ENCODE measurements at regions not wholly inside any gene's neighbourhood (a gene's known extent, or its start where the extent isn't known, plus 50 kb on each side); places are given as distances from the start of the nearest gene placed in this dataset.
"Not testable (repeated sequence)": the region's sequence is repeated elsewhere in the genome, so short reads cannot be mapped to it uniquely, and the experiment has no call there.

DNA sequence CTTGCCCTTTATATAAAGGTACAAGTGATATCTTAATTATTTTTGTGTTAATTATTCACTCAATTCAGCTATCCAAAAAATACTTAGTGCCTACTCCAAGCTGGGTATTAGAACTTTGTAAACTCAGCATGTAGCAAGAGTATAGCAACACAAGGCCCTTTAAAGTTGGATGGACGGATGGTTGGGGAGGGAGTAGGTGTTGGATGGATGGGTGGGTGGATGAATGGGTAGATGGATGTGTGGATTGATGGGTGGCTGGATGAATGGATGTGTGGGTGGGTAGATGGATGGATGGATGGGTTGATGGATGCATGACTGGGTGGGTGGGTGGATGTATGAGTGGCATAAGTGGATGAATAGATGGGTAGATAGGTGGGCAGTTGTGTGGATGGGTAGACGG, 211.5 kb downstream of the BANP start:
- not testable (repeated sequence) for DNase-seq (ENCODE audit: low read depth in 2 of 2)

DNA sequence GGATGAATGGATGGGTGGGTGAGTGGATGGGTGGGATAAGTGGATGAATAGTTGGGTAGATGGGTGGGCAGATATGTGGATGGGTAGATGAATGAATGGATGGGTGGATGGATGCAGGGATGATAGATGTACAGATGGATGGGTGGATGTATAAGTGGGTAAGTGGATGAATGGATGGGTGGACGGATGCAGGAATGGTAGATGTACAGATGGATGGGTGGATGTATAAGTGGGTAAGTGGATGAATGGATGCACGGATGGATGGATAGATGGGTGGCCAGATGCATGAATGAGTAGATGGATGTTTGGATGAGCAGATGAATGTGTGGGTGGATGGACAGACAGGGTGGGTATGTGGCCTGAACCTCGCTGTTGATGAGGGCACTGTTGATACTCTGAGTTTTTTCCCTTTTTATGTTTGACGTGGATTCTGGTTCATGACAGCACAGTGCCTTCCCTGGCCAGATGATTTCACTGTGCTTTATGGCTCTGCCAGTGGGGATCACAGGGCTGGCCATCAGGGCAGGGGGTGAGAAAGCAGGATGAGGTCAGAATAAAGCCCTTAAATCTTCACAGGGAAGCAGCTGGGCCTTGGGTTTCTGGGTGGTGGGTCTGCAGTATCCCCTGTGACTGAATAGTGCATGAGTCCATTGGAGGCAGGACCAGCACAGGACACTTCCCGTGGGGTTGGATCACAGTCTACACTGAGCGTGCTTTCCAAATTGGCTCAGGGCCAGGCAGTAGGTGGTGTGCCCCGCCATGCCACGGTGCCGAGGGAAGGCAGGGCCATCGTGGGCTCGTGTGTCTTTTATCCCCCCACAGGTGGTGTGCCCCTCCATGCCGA, 213.2 kb downstream of the BANP start:
- not testable (repeated sequence) for DNase-seq (ENCODE audit: low read depth in 2 of 2)

- not testable (repeated sequence) for DNase-seq (ENCODE audit: low read depth in 2 of 2)
These were observed 213.9 kb downstream of the BANP start for GRCh38 chr16:88165040-88165544.

- DNase-seq (ENCODE audit: low read depth in 2 of 2): not testable (repeated sequence)
These were observed 214.4 kb downstream of the BANP start for GRCh38 chr16:88165683-88166082.

- not testable (repeated sequence) for DNase-seq (ENCODE audit: low read depth in 2 of 2)
These were observed 215.1 kb downstream of the BANP start for GRCh38 chr16:88166209-88166773.

GRCh38 chr16:88167798-88168556, 214.8 kb upstream of the ZNF469 start:
- DNase-seq (ENCODE audit: low read depth in 2 of 2): not testable (repeated sequence)

DNA sequence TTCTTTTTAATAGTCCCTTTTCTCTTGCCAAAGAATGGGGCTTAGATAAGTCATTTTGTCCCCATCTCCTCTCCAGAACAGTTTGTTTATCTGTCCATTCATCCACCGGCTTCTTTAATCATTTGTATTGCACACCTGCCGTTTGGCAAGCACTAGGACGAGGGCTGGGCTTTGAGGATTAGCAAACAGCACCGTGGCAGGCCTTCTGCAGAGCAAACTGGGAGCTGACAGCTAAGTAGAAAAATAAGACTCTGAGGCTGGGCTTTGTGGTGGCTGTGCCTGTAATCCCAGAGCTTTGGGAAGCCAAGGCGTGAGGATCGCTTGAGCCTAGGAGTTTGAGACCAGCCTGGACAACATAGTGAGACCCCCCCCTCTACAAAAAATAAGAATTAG, 214.2 kb upstream of the ZNF469 start:
- DNase-seq (ENCODE audit: low read depth in 2 of 2): not testable (repeated sequence)

DNA sequence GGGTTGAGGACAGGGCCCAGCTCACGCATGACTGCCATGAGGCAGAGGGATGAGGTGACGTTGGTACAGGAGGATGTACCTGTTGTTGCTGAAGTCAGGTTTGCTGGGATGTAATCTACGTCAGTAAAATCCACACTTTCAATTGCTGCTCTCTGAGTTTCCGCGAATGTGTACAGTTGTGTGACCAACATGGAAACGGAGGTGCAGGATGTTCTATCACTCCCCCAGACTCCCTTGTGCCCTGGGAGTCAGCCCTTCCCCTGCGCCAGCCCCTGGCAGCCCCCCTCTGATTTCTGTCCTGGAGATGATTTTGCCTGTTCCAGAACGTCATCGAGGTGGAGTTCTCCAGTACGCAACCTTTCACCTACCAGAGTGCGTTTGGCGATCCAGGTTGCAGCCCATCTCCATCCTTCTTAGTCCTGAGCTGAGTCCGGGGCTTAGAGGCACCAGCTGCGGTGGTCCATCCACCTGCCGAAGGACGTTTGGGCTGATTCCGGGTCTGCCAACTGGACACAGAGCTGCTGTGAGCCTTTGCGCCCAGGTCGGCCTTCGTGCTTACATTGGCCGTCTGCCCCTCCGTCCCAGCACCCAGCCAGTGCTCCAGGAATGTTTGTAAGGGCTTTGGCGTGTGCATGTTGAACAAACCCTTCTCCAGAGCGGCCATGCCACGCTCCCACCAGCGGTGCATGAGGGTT, 213.5 kb upstream of the ZNF469 start:
- not testable (repeated sequence) for DNase-seq (ENCODE audit: low read depth in 2 of 2)

DNA sequence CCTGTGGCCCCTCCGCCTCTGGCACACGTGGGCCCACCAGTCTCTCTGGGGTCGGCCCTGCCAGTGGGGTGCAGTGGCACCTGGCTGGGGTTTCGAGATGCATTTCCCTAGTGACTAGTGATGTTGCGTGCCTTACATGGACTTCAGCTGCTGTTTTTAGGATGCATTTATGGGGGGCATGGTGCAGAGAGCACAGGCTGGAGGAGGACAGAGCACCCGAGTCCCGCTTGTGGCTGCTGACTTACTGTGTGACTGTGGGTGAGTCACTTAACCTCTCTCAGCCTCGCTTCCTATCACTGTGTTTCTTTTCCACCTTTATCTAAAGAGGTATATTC, 213.0 kb upstream of the ZNF469 start:
- not testable (repeated sequence) for DNase-seq (ENCODE audit: low read depth in 2 of 2)

DNA sequence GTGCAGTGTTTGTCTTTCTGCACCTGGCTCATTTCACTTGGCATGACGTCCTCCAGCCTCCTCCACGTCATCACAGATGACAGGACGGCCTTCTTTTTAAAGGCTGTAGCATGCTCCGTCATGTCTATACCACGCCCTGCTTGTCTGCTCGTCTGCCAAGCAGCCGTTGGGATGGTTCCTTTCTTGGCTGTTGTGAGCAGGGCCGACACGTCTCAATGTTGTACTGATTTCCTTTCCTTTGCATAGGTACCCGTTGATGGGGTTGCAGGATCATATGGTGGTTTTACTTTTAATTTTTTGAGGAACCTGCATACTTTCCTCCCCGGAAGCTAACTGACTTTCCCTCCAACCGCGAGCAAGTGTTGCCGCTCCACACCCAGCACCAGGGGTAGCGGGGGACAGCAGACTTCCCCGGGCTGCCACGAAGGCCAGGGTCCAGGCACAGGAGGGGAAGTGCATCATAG, 212.2 kb upstream of the ZNF469 start:
- no peak for DNase-seq (ENCODE audit: low read depth in 2 of 2)

DNA sequence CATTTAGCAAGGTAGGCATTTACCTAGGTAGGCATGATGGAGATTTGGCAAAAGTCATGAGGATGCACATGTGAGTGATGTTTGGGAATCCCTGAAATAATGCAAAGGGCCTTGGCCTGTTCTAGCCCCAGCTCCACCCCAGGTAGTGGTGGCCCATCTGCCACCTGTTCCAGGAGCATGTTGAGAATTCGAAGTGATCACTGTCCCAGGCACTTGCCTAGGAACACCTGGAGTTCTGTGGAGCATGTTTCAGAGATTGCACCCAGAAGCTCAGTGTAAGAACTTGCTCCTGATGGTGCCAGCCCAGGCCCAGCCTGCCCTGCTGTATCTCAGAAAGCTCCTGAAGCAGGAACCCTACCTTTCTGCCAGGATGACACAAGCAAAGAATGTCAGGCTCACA, 211.6 kb upstream of the ZNF469 start:
- not testable (repeated sequence) for DNase-seq (ENCODE audit: low read depth in 2 of 2)

DNA sequence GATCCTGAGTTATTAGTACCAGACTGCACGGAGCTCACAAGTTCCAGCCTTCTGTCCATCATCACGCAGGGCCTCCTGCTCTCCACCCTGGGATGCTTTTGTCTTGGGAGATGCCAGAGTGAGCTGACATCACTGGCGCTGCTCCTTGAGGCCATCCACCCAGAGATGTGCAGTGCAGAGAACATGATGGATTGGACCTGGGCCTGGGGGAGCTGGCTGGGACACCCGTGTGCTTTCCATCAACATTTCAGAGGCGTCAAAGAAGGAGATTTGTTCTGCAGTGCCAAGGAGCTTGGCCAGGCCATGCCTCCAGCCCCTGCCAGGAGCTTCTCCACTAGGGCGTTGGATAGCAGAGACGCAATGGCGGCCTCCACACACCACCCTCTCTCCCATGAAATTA, 206.6 kb upstream of the ZNF469 start:
- not testable (repeated sequence) for DNase-seq (ENCODE audit: low read depth in 2 of 2)

DNA sequence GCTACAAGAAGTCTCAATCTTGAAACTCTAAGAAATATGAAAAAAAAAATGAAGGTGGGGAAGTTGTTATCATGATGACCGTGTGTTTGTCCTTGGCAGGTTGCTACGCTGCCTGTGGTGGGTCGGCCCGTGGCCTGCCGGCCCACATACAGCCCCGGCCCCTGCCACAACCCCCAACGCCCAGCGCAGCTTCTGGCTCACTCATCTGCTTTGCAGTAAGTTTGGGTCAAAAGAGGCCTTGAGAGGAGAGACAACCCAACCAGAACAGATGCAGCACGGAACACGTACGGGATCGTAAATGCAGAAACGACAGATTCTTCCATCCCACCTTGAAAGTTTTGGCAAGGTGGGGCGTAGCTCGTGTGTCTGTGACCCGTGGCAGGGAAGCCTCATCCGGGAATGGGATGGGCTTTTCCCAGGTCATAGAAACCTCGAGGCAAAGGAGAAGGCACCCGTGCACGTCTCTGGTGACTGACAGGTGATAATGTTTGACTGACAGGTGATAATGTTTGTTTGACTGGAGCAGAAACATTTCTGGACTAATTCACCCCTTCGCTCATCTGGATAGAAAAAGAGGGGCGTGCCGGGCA, 206.1 kb upstream of the ZNF469 start:
- DNase-seq (ENCODE audit: low read depth in 2 of 2): not testable (repeated sequence)

- not testable (repeated sequence) for DNase-seq (ENCODE audit: low read depth in 2 of 2)
These were observed 204.5 kb upstream of the ZNF469 start for GRCh38 chr16:88178251-88178650.

DNA sequence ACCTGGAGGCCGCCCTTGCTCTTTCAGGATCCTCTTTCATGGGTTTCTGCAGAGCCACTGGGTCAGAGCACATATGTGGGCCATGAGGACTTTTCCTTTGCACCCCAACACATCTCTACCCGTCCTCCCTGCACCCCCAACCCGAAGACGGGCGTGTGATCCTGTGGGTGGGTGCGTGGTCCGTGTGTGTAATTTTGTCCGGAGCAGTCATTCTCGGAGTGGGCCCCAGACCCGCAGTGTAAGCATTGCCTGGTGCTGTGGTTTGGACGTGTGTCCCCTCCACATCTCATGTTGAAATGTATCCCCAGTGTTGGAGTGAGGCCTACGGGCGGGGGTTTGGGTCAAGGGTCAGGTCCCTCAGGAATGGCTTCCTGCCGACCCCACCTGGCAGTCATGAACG, 203.9 kb upstream of the ZNF469 start:
- DNase-seq (ENCODE audit: low read depth in 2 of 2): not testable (repeated sequence)

GRCh38 chr16:88182967-88183881, 199.5 kb upstream of the ZNF469 start:
- DNase-seq (ENCODE audit: low read depth in 2 of 2): not testable (repeated sequence)

DNA sequence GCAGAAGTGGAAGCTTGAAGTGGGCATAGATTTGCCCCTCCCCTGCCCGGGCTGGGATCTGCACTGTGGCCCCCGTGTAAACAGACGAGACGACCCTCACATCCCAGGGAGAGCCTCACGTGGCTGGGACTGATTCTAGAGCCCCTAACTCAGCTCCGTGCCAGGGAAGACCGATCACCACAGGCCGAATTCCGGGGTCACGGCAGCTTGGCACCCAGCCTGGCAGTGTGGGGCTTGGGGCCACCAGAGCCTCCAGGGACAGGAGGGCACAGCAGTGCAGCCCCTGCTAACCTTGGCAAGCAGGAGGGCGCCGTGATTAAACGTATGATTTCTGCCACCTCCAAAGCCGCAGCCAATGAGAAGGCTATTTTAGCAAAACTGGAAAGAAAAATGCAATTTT, 198.7 kb upstream of the ZNF469 start:
- not testable (repeated sequence) for DNase-seq (ENCODE audit: low read depth in 2 of 2)

GRCh38 chr16:88184566-88185355, 198.0 kb upstream of the ZNF469 start:
- not testable (repeated sequence) for DNase-seq (ENCODE audit: low read depth in 2 of 2)

- DNase-seq (ENCODE audit: low read depth in 2 of 2): not testable (repeated sequence)
These were observed 197.4 kb upstream of the ZNF469 start for GRCh38 chr16:88185406-88185805.

All from dermis microvascular lymphatic vessel endothelial cell (primary cell).